BE2C (cell line): ENCODE measurements at regions not wholly inside any gene's neighbourhood (a gene's known extent, or its start where the extent isn't known, plus 50 kb on each side); places are given as distances from the start of the nearest gene placed in this dataset.
A peak's percentile ranks its signal among the peaks of the same experiment; 100 is the strongest.

Experiments used
- DNase-seq: peaks from one replicate; pipeline ENCODE4 v3.0.0-alpha.2; 2020
- H3K27me3 ChIP-seq: fragments of 250-450 bp; sonication (Bioruptor Pico); 2 replicates; pipeline ENCODE4 v1.5.1; 2020; ENCODE audit warnings: mild to moderate bottlenecking
- H3K36me3 ChIP-seq: fragments of 250-450 bp; sonication (Bioruptor Pico); 2 replicates; pipeline ENCODE4 v1.5.1; 2020; ENCODE audit warnings: mild to moderate bottlenecking
- H3K4me1 ChIP-seq: fragments of 250-450 bp; sonication (Bioruptor Pico); 2 replicates; pipeline ENCODE4 v1.5.1; 2020
- H3K4me3 ChIP-seq: 2 replicates; pipeline ENCODE4 v1.5.1; 2011; ENCODE audit warnings: low read depth, low read length
- H3K9me3 ChIP-seq: fragments of 250-450 bp; sonication (Bioruptor Pico); 2 replicates; pipeline ENCODE4 v1.5.1; 2020
- CTCF ChIP-seq: IDR thresholded peaks from 2 replicates; pipeline ENCODE4 v1.5.1; 2012; ENCODE audit warnings: mild to moderate bottlenecking, low read depth, low read length

GRCh38 chr14:100421756-100422470, 98.8 kb downstream of the SLC25A47 start:
- Histone ChIP-seq H3K27me3 (no peaks in the 10 kb centered on the region), H3K36me3 (no peaks in the 10 kb centered on the region), H3K4me1 (peaks cover 57% of the 10 kb centered on the region), H3K4me3 (no peak overlapping the region), H3K9me3 (no peaks in the 10 kb centered on the region)
- TF ChIP-seq CTCF: no peak
- peak; percentile 72 for DNase-seq

GRCh38 chr14:100422556-100423316, 99.6 kb downstream of the SLC25A47 start:
- Histone ChIP-seq H3K36me3 (no peaks in the 10 kb centered on the region), H3K27me3 (no peaks in the 10 kb centered on the region), H3K4me1 (peaks cover 52% of the 10 kb centered on the region), H3K9me3 (no peaks in the 10 kb centered on the region), H3K4me3 (no peak overlapping the region)
- no peak for DNase-seq
- no peak for TF ChIP-seq CTCF

GRCh38 chr14:100423317-100424010, 100.3 kb downstream of the SLC25A47 start:
- H3K9me3 ChIP-seq: no peaks in the 10 kb centered on the region
- H3K4me3 ChIP-seq: no peak overlapping the region
- TF ChIP-seq CTCF: no peak
- H3K36me3 ChIP-seq: no peaks in the 10 kb centered on the region
- peaks cover 57% of the 10 kb centered on the region for H3K4me1 ChIP-seq
- DNase-seq: peak; percentile 56
- no peaks in the 10 kb centered on the region for H3K27me3 ChIP-seq

- Histone ChIP-seq H3K36me3 (no peaks in the 10 kb centered on the region; the same call in 1 of the 2 replicates), H3K9me3 (no peaks in the 10 kb centered on the region), H3K27me3 (no peaks in the 10 kb centered on the region), H3K4me3 (no peak overlapping the region), H3K4me1 (peaks cover 60% of the 10 kb centered on the region)
- DNase-seq: no peak
- no peak for TF ChIP-seq CTCF
These were observed 101.6 kb downstream of the SLC25A47 start for GRCh38 chr14:100424504-100425428.

GRCh38 chr14:100425429-100425827, 102.3 kb downstream of the SLC25A47 start:
- H3K36me3 ChIP-seq: no peaks in the 10 kb centered on the region; the same call in 1 of the 2 replicates

More at GRCh38 chr14:100425429-100425827, 102.3 kb downstream of the SLC25A47 start:
- Histone ChIP-seq H3K4me1 (peaks cover 55% of the 10 kb centered on the region), H3K27me3 (no peaks in the 10 kb centered on the region), H3K9me3 (no peaks in the 10 kb centered on the region), H3K4me3 (no peak overlapping the region)
- no peak for DNase-seq
- TF ChIP-seq CTCF: no peak
